Effector memory CD8-positive, alpha-beta T cell (primary cell): ENCODE measurements at regions not wholly inside any gene's neighbourhood (a gene's known extent, or its start where the extent isn't known, plus 50 kb on each side); places are given as distances from the start of the nearest gene placed in this dataset.
"Not testable (repeated sequence)": the region's sequence is repeated elsewhere in the genome, so short reads cannot be mapped to it uniquely, and the experiment has no call there.

Experiments used
- ATAC-seq: fragments of 150-1000 bp; cut with Tn5 transposase; replicated peaks from 2 replicates; pipeline ENCODE4 v1.10.0; 2021; ENCODE audit warnings: mild to moderate bottlenecking, moderate library complexity
- DNase-seq, 3 experiments: peaks; one replicate each; pipeline ENCODE4 v3.0.0; 2021
- H3K27ac Mint-ChIP-seq, 2 donors: one replicate each; pipeline ENCODE4 v1.8.0; 2022; ENCODE audit warnings: mild to moderate bottlenecking in 2 of 2, mixed read lengths in 2 of 2, moderate library complexity in 2 of 2
- H3K27me3 Mint-ChIP-seq, 2 donors: one replicate each; pipeline ENCODE4 v1.8.0; 2022; ENCODE audit warnings: mixed read lengths in 2 of 2
- H3K36me3 Mint-ChIP-seq: one replicate; pipeline ENCODE4 v1.8.0; 2022; ENCODE audit warnings: mild to moderate bottlenecking, moderate library complexity, mixed read lengths; ENCODE audit not compliant: insufficient read depth
- H3K4me1 Mint-ChIP-seq, 2 donors: one replicate each; pipeline ENCODE4 v1.8.0; 2022; ENCODE audit warnings: low read depth in 2 of 2, mixed read lengths in 2 of 2
- H3K4me3 Mint-ChIP-seq, 2 donors: one replicate each; pipeline ENCODE4 v1.8.0; 2022; ENCODE audit warnings: mild to moderate bottlenecking in 2 of 2, mixed read lengths in 2 of 2, moderate library complexity in 2 of 2
- H3K9me3 Mint-ChIP-seq, 2 donors: one replicate each; pipeline ENCODE4 v1.8.0; 2022; ENCODE audit warnings: mixed read lengths in 2 of 2

DNA sequence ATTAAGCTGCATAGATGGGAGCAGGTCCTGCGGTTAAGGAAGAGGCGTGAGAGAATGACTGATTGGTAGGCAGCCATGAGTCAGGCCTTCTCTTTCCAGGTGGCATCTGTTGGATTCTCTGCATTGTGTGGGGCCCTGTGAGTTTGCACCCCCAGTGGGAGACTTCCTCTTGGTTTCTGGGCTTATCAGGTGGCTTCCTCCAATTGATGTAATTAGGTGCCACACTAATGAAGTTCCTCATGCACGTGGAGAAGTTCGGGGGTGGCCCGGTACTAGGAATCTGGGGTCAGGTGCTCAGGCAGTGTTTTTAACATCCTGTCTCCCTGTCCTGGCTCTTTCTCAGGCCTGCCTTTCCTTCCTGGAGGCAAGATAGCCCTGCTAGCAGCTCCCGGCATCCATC, 765.1 kb upstream of the TMEM132C start:
- H3K27me3 Mint-ChIP-seq, result peaks cover 0 to 9% of the 10 kb centered on the region in 2 donors
- no peak for ATAC-seq
- peaks cover 0 to 2% of the 10 kb centered on the region in 2 donors for H3K9me3 Mint-ChIP-seq
- H3K27ac Mint-ChIP-seq, result no peak overlapping the region
- H3K36me3 Mint-ChIP-seq, result no peaks in the 10 kb centered on the region
- H3K4me1 Mint-ChIP-seq, result no peaks in the 10 kb centered on the region
- no peak overlapping the region for H3K4me3 Mint-ChIP-seq
- no peak for DNase-seq

- DNase-seq (no peak), ATAC-seq (no peak)
- H3K27me3 Mint-ChIP-seq, result peaks cover 0 to 15% of the 10 kb centered on the region in 2 donors
- H3K4me3 Mint-ChIP-seq, result no peak overlapping the region
- H3K4me1 Mint-ChIP-seq, result no peaks in the 10 kb centered on the region
- no peak overlapping the region for H3K27ac Mint-ChIP-seq
- peaks cover 0 to 2% of the 10 kb centered on the region in 2 donors for H3K9me3 Mint-ChIP-seq
- H3K36me3 Mint-ChIP-seq, result no peaks in the 10 kb centered on the region
Observed at GRCh38 chr12:127503246-127503645, 763.7 kb upstream of the TMEM132C start.

DNA sequence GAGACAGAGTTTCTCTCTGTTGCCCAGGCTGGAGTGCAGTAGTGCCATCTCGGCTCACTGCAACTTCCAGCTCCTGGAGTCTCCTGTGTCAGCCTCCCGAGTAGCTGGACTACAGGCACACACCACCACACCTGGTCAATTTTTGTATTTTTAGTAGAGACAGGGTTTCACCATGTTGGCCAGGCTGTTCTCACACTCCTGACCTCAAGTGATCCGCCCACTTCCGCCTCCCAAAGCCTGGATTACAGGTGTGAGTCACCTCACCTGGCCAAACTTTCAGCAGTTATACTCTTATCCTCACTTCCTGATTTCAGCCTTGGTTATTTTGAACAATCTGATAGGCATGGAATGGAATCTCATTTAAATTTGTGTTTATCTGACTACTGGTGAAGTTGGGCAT, 763.0 kb upstream of the TMEM132C start:
- not testable (repeated sequence) for H3K4me3 Mint-ChIP-seq, H3K36me3 Mint-ChIP-seq, H3K27ac Mint-ChIP-seq, DNase-seq, ATAC-seq, H3K9me3 Mint-ChIP-seq, H3K4me1 Mint-ChIP-seq
- peaks cover 0 to 15% of the 10 kb centered on the region in 2 donors for H3K27me3 Mint-ChIP-seq

DNA sequence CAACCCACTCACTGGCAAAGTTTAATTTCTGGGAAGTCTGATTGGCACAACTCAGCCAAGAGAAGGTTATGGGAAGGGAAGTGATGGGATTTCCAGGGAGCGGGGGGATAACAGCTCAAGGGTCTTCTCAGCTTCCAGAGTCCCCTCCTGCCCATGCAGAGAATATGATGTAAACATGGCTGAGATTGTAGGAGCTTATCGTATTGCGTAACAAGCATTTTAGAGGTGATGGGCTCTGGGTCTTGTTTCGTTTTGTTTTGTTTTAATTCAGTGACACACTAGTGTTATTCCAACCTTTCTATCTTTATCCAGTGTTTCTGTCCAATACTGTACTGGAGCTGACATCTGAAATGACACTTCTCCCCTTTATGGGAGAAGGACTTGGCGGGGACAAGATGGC, 762.1 kb upstream of the TMEM132C start:
- DNase-seq, result no peak
- H3K36me3 Mint-ChIP-seq, result no peaks in the 10 kb centered on the region
- peaks cover 0 to 15% of the 10 kb centered on the region in 2 donors for H3K27me3 Mint-ChIP-seq
- H3K4me1 Mint-ChIP-seq, result no peaks in the 10 kb centered on the region
- no peak for ATAC-seq
- peaks cover 0 to 4% of the 10 kb centered on the region in 2 donors for H3K9me3 Mint-ChIP-seq
- no peak overlapping the region for H3K27ac Mint-ChIP-seq
- H3K4me3 Mint-ChIP-seq, result no peak overlapping the region

- Mint-ChIP-seq H3K9me3 (peaks cover 6 to 10% of the 10 kb centered on the region in 2 donors), H3K4me3 (no peak overlapping the region), H3K27me3 (peaks cover 0 to 7% of the 10 kb centered on the region in 2 donors), H3K27ac (no peak overlapping the region), H3K4me1 (no peaks in the 10 kb centered on the region), H3K36me3 (no peaks in the 10 kb centered on the region)
- DNase-seq (no peak), ATAC-seq (no peak)
Observed at GRCh38 chr12:127507341-127507740, 759.6 kb upstream of the TMEM132C start.

DNA sequence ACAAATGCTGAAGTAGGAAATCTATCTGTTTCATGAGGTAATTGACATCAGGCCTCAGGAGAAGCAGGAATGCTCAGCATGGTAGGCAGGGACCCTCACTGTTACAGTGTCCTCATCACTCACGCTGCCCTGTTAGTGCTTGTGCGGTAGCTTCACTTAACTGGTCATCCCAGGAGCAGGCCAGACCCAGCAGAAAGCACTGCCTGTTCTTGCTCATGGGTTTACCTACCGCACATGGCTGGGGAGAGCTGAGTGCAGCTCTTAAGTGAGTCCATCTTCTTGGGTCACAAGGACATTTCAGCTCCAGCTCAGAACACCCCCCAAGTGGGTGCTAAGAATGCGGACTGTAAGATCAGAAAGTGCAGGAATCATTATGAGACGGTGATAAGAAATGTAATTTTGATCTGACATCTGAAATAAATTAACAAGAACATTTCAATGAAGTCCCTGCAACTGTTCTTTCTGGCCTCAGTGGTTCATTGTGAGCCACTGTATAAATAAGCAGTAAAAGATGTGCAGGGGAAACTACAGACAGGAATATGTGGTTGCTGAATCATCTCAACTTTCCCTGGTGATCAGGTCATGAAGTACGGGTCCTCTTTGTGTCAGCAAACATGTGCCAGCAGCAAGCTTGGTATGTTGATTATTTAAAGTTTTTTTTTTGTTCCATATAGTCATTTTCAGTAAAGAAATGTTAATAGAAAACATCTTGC, 757.7 kb upstream of the TMEM132C start:
- Mint-ChIP-seq H3K4me3 (no peak overlapping the region), H3K27ac (no peak overlapping the region), H3K36me3 (no peaks in the 10 kb centered on the region), H3K9me3 (peaks cover 6 to 10% of the 10 kb centered on the region in 2 donors), H3K27me3 (peaks cover 0 to 7% of the 10 kb centered on the region in 2 donors), H3K4me1 (no peaks in the 10 kb centered on the region)
- DNase-seq, result no peak
- ATAC-seq, result no peak

GRCh38 chr12:127515941-127516340, 751.0 kb upstream of the TMEM132C start:
- DNase-seq (no peak), ATAC-seq (no peak)
- Mint-ChIP-seq H3K27me3 (no peaks in the 10 kb centered on the region), H3K36me3 (no peaks in the 10 kb centered on the region), H3K4me1 (no peaks in the 10 kb centered on the region), H3K27ac (no peak overlapping the region), H3K9me3 (peaks cover 0 to 6% of the 10 kb centered on the region in 2 donors), H3K4me3 (no peak overlapping the region)

- Mint-ChIP-seq H3K9me3 (peaks cover 0 to 5% of the 10 kb centered on the region in 2 donors), H3K27ac (no peak overlapping the region), H3K27me3 (no peaks in the 10 kb centered on the region), H3K36me3 (no peaks in the 10 kb centered on the region), H3K4me1 (no peaks in the 10 kb centered on the region), H3K4me3 (no peak overlapping the region)
- DNase-seq, result no peak
- ATAC-seq, result no peak
Observed at GRCh38 chr12:127516467-127516866, 750.5 kb upstream of the TMEM132C start.

DNA sequence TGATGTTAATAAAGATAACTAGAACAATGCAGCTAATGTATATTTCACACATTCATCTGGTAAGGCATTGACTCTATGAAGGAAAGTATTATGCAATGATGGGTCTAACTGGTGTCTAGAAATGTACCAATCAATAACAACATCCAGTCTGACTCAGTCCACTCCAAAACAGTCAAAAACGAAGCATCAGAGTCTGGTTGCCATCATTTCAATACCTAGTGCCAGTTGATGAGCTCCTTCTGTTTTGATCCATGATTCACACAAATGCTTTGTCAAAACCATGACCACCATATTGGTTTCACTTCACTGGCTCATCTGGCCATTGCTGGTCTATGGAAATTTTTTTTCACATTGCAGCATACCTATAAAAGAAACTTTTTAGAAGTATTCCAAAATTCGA, 747.2 kb upstream of the TMEM132C start:
- DNase-seq (no peak), ATAC-seq (no peak)
- Mint-ChIP-seq H3K4me1 (no peaks in the 10 kb centered on the region), H3K4me3 (no peak overlapping the region), H3K9me3 (peaks cover 0 to 4% of the 10 kb centered on the region in 2 donors), H3K27ac (no peak overlapping the region), H3K27me3 (no peaks in the 10 kb centered on the region), H3K36me3 (no peaks in the 10 kb centered on the region)

DNA sequence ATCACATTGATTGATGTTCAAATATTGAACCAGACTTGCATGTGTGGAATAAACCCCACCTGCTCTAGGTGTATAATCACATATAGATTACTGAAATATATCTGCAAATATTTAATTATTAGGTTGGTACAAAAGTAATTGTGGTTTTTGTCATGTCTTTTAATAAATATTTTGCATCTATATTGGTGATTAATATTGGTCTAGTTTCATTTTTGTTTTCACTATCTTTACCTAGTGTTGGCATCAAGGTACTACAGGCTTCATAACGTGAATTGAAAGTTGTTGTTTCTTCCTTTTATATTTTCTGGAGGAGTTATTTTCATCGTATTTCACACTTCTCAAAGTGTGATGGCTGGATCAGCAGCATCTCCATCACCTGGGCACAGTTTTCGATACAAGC, 740.0 kb upstream of the TMEM132C start:
- Mint-ChIP-seq H3K4me1 (no peaks in the 10 kb centered on the region), H3K9me3 (peaks cover 0 to 7% of the 10 kb centered on the region in 2 donors), H3K4me3 (no peak overlapping the region), H3K36me3 (no peaks in the 10 kb centered on the region), H3K27ac (no peak overlapping the region), H3K27me3 (no peaks in the 10 kb centered on the region)
- DNase-seq, result no peak
- ATAC-seq, result no peak

- ATAC-seq (no peak), DNase-seq (no peak)
- Mint-ChIP-seq H3K27ac (no peak overlapping the region), H3K9me3 (peaks cover 0 to 5% of the 10 kb centered on the region in 2 donors), H3K36me3 (no peaks in the 10 kb centered on the region), H3K4me1 (no peaks in the 10 kb centered on the region), H3K4me3 (no peak overlapping the region), H3K27me3 (no peaks in the 10 kb centered on the region)
Observed at GRCh38 chr12:127528551-127528950, 738.4 kb upstream of the TMEM132C start.

DNA sequence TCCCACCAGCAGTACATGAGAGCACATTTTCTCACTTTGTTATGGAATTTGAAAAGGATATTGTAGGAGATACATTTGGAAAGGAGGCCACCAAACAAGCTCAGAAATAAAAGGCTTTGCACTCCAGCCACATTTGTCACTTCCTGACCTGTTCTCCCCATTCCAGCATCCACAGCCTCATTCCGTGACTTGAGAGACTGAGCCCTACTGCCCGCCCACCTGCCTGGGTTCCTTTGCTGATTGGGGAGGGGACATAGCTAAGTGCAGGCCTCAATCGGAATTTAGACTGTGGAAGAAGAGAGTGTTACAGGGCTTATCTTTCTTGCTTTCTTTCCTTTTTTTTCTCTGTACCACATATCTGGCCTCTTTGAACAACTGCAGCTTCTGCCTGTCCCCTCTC, 735.4 kb upstream of the TMEM132C start:
- no peak for DNase-seq
- no peak overlapping the region for H3K27ac Mint-ChIP-seq
- H3K27me3 Mint-ChIP-seq, result no peaks in the 10 kb centered on the region
- no peaks in the 10 kb centered on the region for H3K4me1 Mint-ChIP-seq
- peaks cover 0 to 3% of the 10 kb centered on the region in 2 donors for H3K9me3 Mint-ChIP-seq
- no peak overlapping the region for H3K4me3 Mint-ChIP-seq
- H3K36me3 Mint-ChIP-seq, result no peaks in the 10 kb centered on the region
- no peak for ATAC-seq

GRCh38 chr12:127533353-127533752, 733.6 kb upstream of the TMEM132C start:
- Mint-ChIP-seq H3K27me3 (no peaks in the 10 kb centered on the region), H3K36me3 (no peaks in the 10 kb centered on the region), H3K27ac (no peak overlapping the region), H3K9me3 (no peaks in the 10 kb centered on the region), H3K4me1 (no peaks in the 10 kb centered on the region), H3K4me3 (no peak overlapping the region)
- DNase-seq (no peak), ATAC-seq (no peak)

- DNase-seq (no peak), ATAC-seq (no peak)
- Mint-ChIP-seq H3K36me3 (no peaks in the 10 kb centered on the region), H3K27ac (no peak overlapping the region), H3K4me3 (no peak overlapping the region), H3K9me3 (no peaks in the 10 kb centered on the region), H3K4me1 (no peaks in the 10 kb centered on the region), H3K27me3 (peaks cover 0 to under 1% of the 10 kb centered on the region in 2 donors)
Observed at GRCh38 chr12:127536833-127537428, 730.0 kb upstream of the TMEM132C start.
